GM19395 (cell line): ENCODE measurements at regions not wholly inside any gene's neighbourhood (a gene's known extent, or its start where the extent isn't known, plus 50 kb on each side); places are given as distances from the start of the nearest gene placed in this dataset.

Experiments
- ATAC-seq: cut with Tn5 transposase; IDR thresholded peaks from one replicate; pipeline ENCODE4 v1.9.1; 2021; ENCODE audit warnings: mild to moderate bottlenecking, moderate library complexity; ENCODE audit not compliant: unreplicated experiment

DNA sequence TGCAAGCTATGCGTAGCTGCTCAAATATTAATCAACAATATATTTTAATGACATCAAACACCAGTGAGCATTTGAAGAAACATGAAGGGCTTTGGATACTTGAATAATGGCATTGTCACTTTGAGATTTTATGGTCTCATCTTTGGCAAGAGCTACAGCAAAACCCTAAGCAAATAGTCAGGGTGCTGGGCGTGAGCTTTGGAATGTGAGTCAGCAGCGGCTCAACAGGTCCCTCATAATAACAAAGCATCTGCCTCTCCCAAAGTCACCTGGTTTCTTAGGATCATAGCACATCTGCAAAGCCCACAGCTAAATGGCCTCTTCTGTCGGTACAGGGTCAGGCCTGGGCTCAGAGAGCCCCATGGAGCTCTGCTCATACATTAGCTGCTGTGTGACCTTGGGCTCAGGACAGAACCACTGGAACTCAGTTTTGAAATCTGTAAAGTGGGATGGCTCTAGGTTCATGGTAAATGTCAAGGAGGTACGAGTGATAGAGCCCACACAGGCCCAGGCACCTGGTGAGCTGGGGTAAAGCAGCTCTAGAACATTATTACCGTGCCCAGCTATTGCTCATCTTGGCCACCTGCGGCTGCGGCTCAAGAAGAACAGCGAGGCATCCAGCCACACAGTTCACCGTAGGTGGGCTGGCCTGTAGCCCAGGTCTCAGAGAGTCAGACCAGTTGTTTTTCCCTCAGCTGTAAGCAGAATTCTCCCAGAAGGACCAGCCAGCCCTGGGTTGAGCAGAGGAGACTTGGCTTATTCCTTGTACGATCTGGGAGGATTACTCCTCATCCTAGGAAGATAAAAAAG is 544.5 kb upstream of the CDH11 start:
- no peak for ATAC-seq

DNA sequence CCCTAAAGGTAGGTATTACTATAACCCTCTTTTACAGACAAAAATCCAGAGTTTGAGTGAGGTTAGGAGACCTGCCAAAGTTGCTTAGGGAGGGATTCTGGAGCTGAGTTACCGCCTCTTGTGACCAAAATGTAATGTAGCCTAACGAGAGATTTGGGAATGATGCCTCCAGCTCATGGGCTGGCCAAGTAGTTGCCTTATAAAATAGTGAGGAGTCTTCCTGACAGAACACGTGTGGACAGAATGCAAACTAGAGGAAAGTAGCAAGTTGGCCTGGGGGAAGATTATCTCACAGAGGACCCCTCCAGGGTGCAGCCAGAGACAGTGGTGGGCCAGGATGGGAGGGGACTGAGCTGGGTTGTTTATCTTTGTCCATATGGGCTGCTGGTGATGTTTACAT is 543.7 kb upstream of the CDH11 start:
- no peak for ATAC-seq

DNA sequence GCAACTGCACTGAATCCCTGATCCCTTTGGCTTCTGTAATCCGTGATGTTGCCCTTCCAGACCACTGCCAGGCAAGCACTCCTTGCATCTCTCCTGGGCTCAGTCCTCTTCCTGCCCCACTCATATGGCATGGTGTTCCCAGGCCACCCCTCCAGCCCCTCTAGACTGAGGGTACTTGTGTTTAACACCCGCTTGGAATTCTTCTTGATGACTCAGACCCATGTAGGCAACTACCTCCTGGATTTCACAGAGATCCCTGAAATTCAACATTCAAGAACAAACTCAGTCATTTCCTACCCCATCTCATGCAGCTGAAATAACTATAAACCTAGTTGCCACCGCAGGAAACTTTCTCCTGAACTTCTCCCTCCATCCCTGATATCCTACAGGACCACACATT is 541.9 kb upstream of the CDH11 start:
- no peak for ATAC-seq

DNA sequence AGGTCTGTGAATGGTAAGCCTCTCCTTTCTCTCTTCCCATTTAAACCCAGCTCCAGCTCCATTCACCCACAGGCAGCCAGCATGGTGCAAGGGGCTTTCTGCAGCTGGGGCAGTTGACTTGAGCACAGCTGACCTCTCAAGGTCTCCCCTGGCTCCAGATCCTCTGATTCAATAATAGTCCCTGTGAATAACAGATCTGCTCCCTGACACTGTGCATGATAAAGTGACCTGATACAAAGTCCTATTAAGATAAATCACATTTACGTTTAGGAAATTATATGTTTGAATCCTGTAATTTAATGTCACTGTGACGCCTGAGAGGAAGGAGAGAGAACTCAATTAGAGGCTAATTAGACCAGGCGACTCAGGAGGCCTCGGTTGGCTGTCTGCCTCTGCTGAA is 540.4 kb upstream of the CDH11 start:
- no peak for ATAC-seq

DNA sequence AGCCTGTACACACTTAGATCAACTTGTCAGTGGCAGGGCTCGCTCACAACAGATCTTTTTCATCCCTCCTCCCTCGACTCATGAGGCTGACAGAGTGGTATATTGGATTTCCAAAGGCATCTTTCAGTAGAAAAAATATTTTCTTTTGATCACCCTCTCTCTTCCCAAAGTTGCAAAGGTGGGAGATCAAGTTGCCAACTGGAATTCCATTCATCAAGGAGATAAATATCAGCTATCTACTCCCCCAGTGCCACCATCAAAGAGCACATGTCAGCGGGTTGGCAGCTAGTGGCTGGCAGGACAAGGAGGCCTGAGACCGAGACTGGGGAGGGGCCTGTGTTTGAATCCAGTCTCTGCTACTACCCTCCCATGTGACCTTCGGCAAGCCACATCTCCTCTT is 539.7 kb upstream of the CDH11 start:
- no peak for ATAC-seq

DNA sequence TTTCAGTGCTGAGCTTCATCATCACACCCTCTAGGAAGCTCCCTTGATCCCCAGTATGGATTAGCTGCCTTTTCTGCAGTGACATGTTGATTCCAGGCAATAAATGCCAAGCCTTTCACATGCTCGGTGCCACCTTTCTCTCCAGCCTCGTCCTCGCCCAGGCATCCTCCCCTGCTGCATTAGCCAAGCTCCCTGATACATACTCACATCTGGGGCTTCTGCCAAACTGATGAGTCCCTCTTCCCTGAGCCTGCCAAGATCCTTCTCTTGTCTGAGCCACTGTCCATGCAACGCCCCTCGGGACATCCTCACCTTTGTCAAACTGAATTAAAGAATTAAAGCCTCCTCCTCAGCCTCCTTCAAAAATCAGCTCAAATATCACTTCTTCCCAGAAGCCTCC is 538.5 kb upstream of the CDH11 start:
- ATAC-seq, result no peak

DNA sequence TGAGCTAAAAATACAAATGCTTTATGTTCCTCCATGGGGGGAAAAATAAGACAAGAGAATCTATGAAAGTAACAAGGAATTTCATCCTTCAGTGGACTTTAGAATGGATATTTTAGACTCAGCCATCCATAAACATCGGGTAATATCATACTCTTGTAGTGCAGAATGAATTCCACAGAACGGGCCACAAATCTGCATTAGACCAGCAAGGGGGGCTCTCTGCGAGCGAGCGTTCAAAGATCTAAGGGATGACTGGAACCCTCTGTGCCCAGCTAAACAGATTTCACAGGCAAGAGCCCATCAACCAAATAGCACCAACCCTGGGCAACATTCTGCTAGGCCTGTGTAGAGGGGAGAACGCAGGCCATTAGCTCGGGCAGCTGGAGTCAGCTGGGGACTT is 537.9 kb upstream of the CDH11 start:
- ATAC-seq, result no peak

DNA sequence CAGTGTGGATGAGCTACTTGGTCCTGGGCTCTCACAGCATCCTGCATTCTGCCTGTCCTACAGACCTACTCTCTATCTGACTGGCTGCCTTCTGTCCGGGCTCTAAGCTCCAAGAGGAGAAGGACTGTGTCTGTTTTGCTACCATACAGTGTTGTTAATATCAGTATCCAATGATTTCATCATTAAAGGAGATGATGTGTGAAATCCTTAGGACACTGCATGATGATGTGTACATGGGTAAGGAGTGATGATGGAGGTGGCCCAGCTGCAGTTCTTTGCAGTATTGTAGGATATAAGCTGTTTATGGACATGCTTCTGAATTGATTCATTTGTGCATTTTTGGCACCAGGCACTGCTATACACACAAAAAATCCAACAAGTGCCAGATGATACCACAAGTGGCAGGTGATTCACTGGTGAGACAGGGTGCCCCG is 536.9 kb upstream of the CDH11 start:
- ATAC-seq, result no peak

DNA sequence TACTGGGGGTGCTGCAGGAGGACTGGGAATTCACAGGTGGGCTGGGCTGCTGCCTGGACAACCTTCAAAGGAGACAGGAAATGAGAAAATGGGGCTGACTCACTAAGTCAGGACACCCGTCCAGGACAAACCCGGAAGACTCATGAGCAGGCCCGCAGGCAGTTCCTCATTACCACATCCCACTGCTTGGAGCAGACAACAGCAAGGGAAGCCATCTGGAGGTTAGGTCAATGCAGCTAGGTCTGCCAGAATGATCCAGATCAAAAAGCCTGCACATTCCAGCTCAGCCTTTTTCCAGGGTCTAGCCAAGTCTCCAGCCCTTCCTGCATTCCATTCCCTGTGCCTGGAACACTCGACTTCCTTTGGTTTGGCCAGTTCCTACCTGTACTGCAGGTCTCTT is 536.5 kb upstream of the CDH11 start:
- no peak for ATAC-seq

DNA sequence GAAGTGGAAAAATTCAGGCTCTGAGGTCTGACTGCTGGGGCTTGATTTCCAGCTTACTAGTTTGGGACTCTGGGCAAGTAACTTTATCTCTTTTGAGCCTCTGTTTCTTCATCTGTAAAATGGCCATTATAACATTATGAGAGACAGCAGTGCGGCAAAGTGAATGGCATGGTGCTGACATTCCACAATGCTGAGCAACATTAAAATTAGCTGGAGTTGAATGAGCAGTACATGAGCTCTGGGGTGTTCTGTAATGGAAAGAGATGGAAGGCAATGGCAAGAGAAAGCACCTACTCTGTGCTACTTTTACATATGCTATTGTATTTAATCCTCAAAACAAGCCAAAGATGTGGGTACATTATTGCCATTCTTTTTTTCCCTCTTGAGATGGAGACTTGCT is 535.7 kb upstream of the CDH11 start:
- no peak for ATAC-seq

DNA sequence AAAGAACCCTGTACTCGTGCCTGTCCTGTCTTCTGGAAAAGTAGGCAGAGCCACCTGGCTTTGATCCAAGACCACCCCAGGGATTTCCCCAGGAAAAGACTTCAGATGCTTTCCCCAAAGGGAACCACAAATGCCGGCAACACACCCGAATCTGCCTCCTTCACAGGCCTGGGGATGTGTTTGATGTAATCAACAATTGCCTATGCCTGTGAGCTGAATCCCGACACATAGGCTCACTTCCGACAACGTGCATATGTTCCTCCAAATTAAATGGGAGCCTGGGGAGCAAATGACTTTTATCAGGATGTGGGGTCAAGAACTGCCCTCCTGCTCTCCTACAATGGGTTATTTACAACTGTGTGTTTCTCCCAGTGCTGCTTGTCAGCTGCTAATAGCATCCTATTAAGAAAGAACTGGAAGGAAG is 535.2 kb upstream of the CDH11 start:
- no peak for ATAC-seq

DNA sequence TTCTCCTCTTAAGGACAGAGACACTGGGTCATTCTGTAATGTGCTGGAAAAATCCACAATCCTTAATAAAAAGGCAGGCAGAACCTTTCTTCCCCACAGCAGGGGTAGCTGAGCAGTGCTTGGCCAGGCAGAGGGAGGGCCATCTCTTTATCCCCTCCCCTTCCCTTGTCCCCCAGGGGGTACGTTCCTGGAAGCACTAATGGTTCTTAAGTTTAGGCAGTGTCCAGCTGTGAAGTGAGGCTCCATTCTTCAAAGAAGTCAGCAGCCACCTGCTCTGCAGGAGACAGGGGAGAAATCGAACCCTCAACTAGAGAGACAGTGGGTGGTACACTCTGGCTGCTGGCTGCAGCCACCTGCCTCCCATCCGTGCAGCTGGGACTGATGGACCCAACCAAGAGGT is 533.9 kb upstream of the CDH11 start:
- no peak for ATAC-seq

DNA sequence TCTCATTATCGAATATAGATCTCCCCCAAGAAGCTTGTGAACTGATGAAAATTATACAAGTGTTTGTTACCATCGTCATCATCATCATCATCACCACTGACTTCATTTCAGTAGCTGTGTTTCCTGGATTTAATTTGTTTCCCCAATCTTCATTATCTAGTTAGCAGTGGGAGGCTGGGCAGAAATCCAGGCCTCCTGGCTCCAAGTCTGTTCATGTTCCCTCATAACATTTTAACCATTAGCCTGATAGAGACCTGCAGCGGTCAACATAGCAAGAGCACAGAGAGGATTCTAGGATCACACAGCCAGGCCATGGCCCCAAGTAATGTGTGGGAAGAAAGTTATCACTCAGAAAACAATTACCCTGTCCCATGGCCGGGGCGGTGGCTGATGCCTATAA is 526.2 kb upstream of the CDH11 start:
- ATAC-seq, result no peak

DNA sequence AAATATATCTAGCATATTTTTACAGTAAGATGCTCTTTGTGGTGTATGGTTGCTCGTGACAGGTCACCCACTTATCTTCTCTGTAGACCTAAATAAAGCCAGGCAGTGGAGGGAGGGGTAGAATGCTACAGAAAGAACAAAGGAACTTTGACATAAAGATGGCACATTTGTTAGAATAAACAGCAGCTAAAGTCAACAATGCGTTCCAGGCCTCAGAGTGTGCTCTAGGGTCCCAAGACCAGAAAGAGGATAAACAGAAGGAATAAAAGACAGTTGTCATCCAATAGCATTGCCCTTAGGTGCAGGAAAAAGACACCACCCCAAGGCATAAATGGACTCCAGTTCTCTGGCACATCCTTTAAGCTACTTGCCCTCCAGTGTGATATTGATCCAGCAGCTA is 523.0 kb upstream of the CDH11 start:
- no peak for ATAC-seq

DNA sequence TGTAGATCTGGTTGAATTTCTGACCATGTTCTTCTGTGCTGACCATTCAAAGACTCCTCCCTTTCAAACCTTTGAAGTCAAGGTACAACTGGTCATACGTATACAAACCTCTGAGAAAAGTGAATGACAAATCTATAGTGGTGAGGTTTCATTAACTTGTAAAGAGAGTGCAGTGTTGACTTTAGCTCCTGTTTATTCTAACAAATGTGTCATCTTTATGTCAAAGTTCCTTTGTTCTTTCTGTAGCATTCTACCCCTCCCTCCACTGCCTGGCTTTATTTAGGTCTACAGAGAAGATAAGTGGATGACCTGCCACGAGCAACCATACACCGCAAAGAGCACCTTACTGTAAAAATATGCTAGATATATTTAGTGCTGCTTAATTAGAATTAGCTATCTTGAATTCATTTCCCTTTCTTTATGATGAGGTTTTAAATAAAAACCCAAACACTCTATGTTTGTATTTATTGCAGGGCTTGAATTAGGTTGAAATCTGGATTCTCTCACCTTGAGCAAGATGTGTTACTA is 520.0 kb upstream of the CDH11 start:
- no peak for ATAC-seq

DNA sequence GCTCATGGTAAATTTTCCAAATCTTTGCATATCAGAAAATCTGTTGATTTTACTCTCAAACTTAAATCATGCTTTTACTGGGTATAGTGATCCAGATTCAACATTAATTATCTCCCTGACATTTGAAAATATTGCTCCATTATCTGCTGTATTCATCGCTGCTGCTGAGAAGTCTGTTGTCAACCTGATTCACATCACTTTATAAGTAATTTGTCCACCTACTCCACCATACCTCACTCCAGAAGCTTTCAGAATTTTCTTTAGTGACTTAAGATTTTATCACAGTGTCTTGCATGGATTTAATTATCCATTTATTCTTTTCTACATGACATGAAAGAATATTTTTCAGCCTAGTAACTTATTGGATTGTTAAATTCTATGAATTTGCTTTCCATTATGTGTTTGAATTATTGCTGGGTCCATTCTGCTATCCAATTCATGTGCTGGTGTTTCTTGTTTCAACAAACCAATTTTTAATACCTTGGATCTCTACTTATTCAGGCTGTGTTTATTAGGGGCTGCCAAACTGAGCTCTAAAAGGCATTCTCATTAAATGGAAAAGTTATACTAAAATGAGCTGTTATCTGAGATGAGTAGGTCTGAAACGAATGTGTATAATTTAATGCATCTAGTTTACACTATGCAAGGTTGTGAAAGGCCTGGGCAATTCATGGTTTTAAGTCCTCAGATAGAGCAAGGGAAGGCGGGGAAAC is 519.3 kb upstream of the CDH11 start:
- no peak for ATAC-seq

DNA sequence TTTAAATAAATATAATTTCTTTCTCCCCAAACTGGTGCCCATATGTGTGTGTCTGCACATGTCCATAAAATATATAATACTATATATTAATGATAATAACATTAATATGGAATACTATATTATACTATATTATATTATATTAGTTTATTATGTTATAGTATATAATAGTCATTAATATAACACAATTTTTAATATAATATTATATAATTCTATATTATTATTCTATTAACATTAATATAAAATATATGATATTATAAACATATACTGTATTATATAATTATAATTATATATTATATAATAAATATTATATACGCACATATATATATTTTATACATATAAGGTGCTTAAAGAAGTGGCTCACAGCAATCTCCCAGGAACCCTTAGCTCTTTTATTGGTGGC is 513.0 kb upstream of the CDH11 start:
- no peak for ATAC-seq

DNA sequence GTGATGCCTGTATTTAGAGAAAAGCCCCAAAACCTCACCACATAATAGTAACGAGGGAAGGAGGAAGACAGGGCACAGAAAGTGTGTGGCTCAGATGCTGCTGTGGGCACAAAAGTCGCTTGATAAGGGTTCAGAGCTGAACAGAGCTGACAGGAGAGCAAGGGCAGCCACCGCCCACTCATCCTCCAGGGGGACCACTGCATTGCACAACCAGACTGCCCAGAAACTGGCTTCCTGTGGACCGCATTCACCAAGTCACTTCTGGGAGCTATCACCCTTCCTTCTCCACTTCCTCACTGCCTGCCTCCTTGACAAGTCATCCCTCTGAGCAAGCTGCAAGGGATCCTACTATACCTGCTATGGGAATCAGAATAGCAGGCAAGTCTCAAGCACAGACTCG is 512.4 kb upstream of the CDH11 start:
- no peak for ATAC-seq

DNA sequence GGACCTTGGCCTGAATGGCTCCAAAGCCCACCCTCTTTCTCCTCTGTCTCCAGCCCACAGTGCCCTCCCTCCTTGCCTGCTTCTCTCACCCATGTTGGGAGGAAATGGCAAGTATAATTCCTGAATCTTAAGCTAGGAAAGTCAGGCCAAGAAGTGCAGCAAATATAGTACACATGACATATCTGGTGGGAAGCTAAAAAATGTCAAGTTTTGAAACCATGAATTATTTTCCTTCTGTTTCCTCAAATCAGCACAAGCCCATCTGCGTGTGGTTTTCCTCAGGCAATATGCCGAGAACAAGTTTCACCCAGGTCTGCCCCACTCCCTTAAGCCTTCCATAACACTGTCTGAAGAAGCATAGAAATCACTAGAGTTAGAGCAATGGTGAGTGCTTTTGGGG is 502.8 kb upstream of the CDH11 start:
- no peak for ATAC-seq

DNA sequence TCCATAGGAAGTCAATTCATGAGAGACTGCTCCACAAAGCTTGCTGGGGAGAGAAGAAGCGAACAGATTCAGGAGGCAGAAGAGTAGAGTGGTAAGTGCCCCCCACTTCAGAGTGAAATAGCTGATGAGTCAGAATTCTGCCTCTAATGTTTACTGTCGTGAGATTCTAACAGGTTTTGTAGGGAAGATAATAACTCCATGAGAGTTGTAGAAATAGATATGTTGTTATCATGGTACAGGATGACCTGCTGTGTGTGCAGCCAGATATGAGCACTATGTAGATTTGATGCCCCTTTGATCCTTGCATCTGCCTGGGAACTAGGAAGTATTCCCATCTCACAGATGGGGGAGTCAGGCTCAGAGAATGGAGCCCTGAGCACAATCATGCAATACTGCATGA is 502.4 kb upstream of the CDH11 start:
- no peak for ATAC-seq

DNA sequence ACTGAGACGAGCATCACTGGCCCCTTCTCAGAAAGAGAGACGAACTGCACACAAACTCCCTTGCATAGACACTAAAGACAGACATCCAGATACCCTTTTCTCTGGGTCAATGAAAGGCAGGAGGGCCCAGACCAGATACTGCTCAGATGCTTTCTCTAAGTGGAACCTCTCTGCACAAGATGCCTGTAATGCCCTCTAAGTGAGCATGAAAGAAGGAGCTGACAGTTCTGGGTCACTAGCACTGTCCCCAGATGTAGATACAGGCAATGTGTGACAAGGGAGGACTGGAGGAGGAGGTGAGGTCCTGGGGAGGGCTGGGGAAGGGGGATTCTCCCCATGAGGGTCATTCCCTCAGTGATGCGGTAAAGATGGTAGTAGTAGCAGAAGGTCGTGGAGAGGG is 501.0 kb upstream of the CDH11 start:
- ATAC-seq, result no peak

DNA sequence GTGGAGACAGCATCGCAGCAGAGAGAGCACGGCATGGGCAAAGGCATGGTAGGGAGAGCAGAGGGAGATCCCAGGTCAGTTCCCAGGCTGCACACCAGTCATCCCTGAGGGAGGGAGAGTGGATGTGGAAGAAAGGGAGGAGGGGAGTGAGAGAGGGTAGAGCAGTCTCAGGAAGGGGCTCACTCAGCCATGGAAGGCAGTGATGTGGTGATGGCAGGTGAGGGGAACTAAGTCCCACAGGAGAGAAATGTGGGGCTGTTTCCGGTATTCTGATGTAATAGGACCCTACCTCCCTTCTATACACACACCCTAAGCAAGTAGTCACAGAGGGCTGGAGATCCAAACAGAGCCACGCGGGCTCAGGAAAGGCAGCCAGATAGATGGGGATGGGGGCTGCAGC is 500.3 kb upstream of the CDH11 start:
- ATAC-seq, result no peak
